B cell (primary cell): ENCODE measurements at regions not wholly inside any gene's neighbourhood (a gene's known extent, or its start where the extent isn't known, plus 50 kb on each side); places are given as distances from the start of the nearest gene placed in this dataset.

ENCODE experiments used
- ATAC-seq: fragments of 200-7000 bp; cut with Tn5 transposase; one replicate; pipeline ENCODE4 v1.10.0; 2021; ENCODE audit warnings: low read depth, mild to moderate bottlenecking, moderate number of reproducible peaks, moderate library complexity
- CTCF ChIA-PET: fragments of 350-600 bp; sonication (Branson Sonifier 250); formaldehyde crosslinking; loops from one replicate; lab custom pipeline; 2021; ENCODE audit warnings: antibody characterized with exemption, inconsistent platforms; lab: Charles Lee
- POLR2A ChIA-PET: fragments of 350-600 bp; sonication (Branson Sonifier 250); formaldehyde crosslinking; loops from one replicate; lab custom pipeline; 2021; ENCODE audit warnings: antibody characterized with exemption; lab: Charles Lee
- DNase-seq: peaks from one replicate; pipeline ENCODE4 v3.0.0; 2013
- H2AFZ ChIP-seq: 2 replicates; pipeline ENCODE4 v1.6.1; 2012; ENCODE audit warnings: mild to moderate bottlenecking, low read depth, low read length; ENCODE audit not compliant: insufficient read depth, poor library complexity, severe bottlenecking
- H3K27ac ChIP-seq, 2 donors: 1 replicate in 1 of 2; 2 replicates in 1 of 2; pipeline ENCODE4 v1.5.1; 2012 to 2013; ENCODE audit warnings: low read length in 2 of 2, mild to moderate bottlenecking in 2 of 2, moderate library complexity in 1 of 2
- H3K27me3 ChIP-seq, 4 experiments: fragments of 200-600 bp in 1 of 4; sonication (generic) in 1 of 4; replicated peaks in 1 of 4; 1 replicate in 2 of 4; 2 replicates in 2 of 4; pipeline versions ENCODE4 v1.6.1 to v1.7.0; 2013 to 2016; ENCODE audit warnings: low read length in 3 of 4, mild to moderate bottlenecking in 2 of 4, mixed read lengths in 1 of 4, moderate library complexity in 1 of 4; ENCODE audit not compliant: insufficient read depth in 4 of 4, control insufficient read depth in 3 of 4; ENCODE audit errors: control extremely low read depth in 1 of 4
- H3K36me3 ChIP-seq, 2 experiments: replicated peaks in 1 of 2; 1 replicate in 1 of 2; 2 replicates in 1 of 2; pipeline versions ENCODE4 v1.6.1 to v1.7.1; 2013; ENCODE audit warnings: low read length in 1 of 2; ENCODE audit not compliant: insufficient read depth in 2 of 2, control insufficient read depth in 1 of 2; ENCODE audit errors: control extremely low read depth in 1 of 2, extremely low read depth in 1 of 2
- H3K4me1 ChIP-seq, 2 donors: fragments of 200-600 bp in 1 of 2; sonication (generic) in 1 of 2; 1 replicate in 1 of 2; 2 replicates in 1 of 2; pipeline versions ENCODE4 v1.5.1 to v1.6.1; 2013 to 2017; ENCODE audit warnings: low read length in 2 of 2; ENCODE audit not compliant: control insufficient read depth in 2 of 2, insufficient read depth in 2 of 2
- H3K4me2 ChIP-seq: replicated peaks from 2 replicates; pipeline ENCODE3; 2012; ENCODE audit warnings: mild to moderate bottlenecking, low read depth, low read length; ENCODE audit not compliant: poor library complexity, severe bottlenecking
- H3K4me3 ChIP-seq, 5 experiments: fragments of 200-600 bp in 1 of 5; sonication (generic) in 1 of 5; 1 replicate in 3 of 5; 2 replicates in 2 of 5; pipeline versions ENCODE4 v1.5.1 to v1.7.0; 2011 to 2016; ENCODE audit warnings: low read length in 4 of 5, mild to moderate bottlenecking in 4 of 5, low read depth in 2 of 5, control low read depth in 1 of 5, moderate library complexity in 1 of 5; ENCODE audit not compliant: insufficient read depth in 1 of 5; ENCODE audit errors: control extremely low read depth in 1 of 5, extremely low read depth in 1 of 5
- H3K79me2 ChIP-seq: fragments of 200-600 bp; sonication (generic); one replicate; pipeline ENCODE4 v1.6.0; 2016; ENCODE audit warnings: low read length; ENCODE audit not compliant: control insufficient read depth, insufficient read depth
- H3K9ac ChIP-seq: fragments of 200-600 bp; sonication (generic); 2 replicates; pipeline ENCODE4 v1.6.1; 2017; ENCODE audit warnings: mild to moderate bottlenecking, low read length, moderate library complexity
- H3K9me3 ChIP-seq, 3 donors: one replicate each; pipeline versions ENCODE4 v1.6.1 to v1.7.1; 2013; ENCODE audit warnings: low read length in 2 of 3; ENCODE audit not compliant: control insufficient read depth in 2 of 3, insufficient read depth in 1 of 3; ENCODE audit errors: control extremely low read depth in 1 of 3
- H4K20me1 ChIP-seq: 2 replicates; pipeline ENCODE4 v1.6.0; 2012; ENCODE audit warnings: mild to moderate bottlenecking, low read length; ENCODE audit not compliant: insufficient read depth, control insufficient read depth, poor library complexity, severe bottlenecking
- H3K27ac Mint-ChIP-seq: one replicate; pipeline ENCODE4 v1.8.0; 2021; ENCODE audit warnings: mixed read lengths
- H3K27me3 Mint-ChIP-seq: one replicate; pipeline ENCODE4 v1.8.0; 2021; ENCODE audit warnings: mixed read lengths
- H3K4me1 Mint-ChIP-seq: one replicate; pipeline ENCODE4 v1.8.0; 2021; ENCODE audit warnings: mixed read lengths
- H3K4me3 Mint-ChIP-seq: one replicate; pipeline ENCODE4 v1.8.0; 2021; ENCODE audit warnings: mixed read lengths
- H3K9me3 Mint-ChIP-seq: one replicate; pipeline ENCODE4 v1.8.0; 2022; ENCODE audit warnings: mixed read lengths; ENCODE audit not compliant: insufficient read depth
- CTCF ChIP-seq: fragments of 200-600 bp; IDR thresholded peaks from one replicate; pipeline ENCODE4 v1.8.0; 2022; ENCODE audit warnings: antibody characterized with exemption, mild to moderate bottlenecking
- EZH2 ChIP-seq: IDR thresholded peaks from 2 replicates; pipeline ENCODE4 v1.6.1; 2012; ENCODE audit warnings: borderline replicate concordance, low read depth, mild to moderate bottlenecking, moderate library complexity, low read length; ENCODE audit not compliant: insufficient read depth, poor library complexity, severe bottlenecking
- WGBS: methylation state at CpG from one replicate; pipeline ENCODE4 v1.1.5; 2013; ENCODE audit warnings: missing lambda C conversion rate; ENCODE audit not compliant: insufficient coverage; 5-methylcytosine and 5-hydroxymethylcytosine counted together
- intact Hi-C: fragments of 100-400 bp; cut with micrococcal nuclease; formaldehyde crosslinking; loops from one replicate; pipeline ENCODE4 v1.10.0; 2022

- no peaks in the 10 kb centered on the region for H3K79me2 ChIP-seq
- no peak overlapping the region for H2AFZ ChIP-seq
- H3K9me3 ChIP-seq: no peaks in the 10 kb centered on the region
- CTCF ChIA-PET: no interaction called here
- Mint-ChIP-seq H3K4me1 (no peaks in the 10 kb centered on the region), H3K4me3 (no peak overlapping the region), H3K27me3 (no peaks in the 10 kb centered on the region), H3K9me3 (no peaks in the 10 kb centered on the region), H3K27ac (no peak overlapping the region)
- POLR2A ChIA-PET: no interaction called here
- DNase-seq (no peak), ATAC-seq (no peak)
- intact Hi-C loops: no loop called here
- no peaks in the 10 kb centered on the region for H3K4me1 ChIP-seq
- H3K27me3 ChIP-seq: peaks cover 0 to 2% (median 0%) of the 10 kb centered on the region in 4 experiments
- H3K4me2 ChIP-seq: no peak overlapping the region
- TF ChIP-seq CTCF (no peak), EZH2 (no peak)
- H3K27ac ChIP-seq: no peak overlapping the region
- H3K9ac ChIP-seq: no peak overlapping the region
- H3K36me3 ChIP-seq: no peaks in the 10 kb centered on the region
- H4K20me1 ChIP-seq: no peaks in the 10 kb centered on the region
- no peak overlapping the region for H3K4me3 ChIP-seq
Observed at GRCh38 chr2:67571785-67572718, 174.9 kb downstream of the ETAA1 start.

- Histone ChIP-seq H3K27ac (no peak overlapping the region), H2AFZ (no peak overlapping the region), H3K36me3 (no peaks in the 10 kb centered on the region), H3K4me1 (no peaks in the 10 kb centered on the region), H3K9me3 (no peaks in the 10 kb centered on the region), H3K4me2 (no peak overlapping the region), H4K20me1 (no peaks in the 10 kb centered on the region), H3K9ac (no peak overlapping the region), H3K27me3 (peaks cover 0 to 2% (median 0%) of the 10 kb centered on the region in 4 experiments), H3K4me3 (no peak overlapping the region), H3K79me2 (no peaks in the 10 kb centered on the region)
- intact Hi-C loops: no loop called here
- 93% methylated on average over 3 of the region's 3 CpGs for WGBS
- no peaks in the 10 kb centered on the region for H3K27me3 Mint-ChIP-seq
- no peaks in the 10 kb centered on the region for H3K4me1 Mint-ChIP-seq
- H3K4me3 Mint-ChIP-seq: no peak overlapping the region
- TF ChIP-seq EZH2 (no peak), CTCF (no peak)
- no peaks in the 10 kb centered on the region for H3K9me3 Mint-ChIP-seq
- H3K27ac Mint-ChIP-seq: no peak overlapping the region
- ChIA-PET POLR2A (no interaction called here), CTCF (no interaction called here)
- ATAC-seq (no peak), DNase-seq (no peak)
Observed at GRCh38 chr2:67572721-67573435, 175.7 kb downstream of the ETAA1 start.
